ENCODE measurements at regions not wholly inside any gene's neighbourhood (a gene's known extent, or its start where the extent isn't known, plus 50 kb on each side); places are given as distances from the start of the nearest gene placed in this dataset.

- TF ChIP-seq CTCF (conservative IDR thresholded peaks at IDR 0.05) = no peak
- TF ChIP-seq ZFX (IDR thresholded peaks at IDR 0.05) = no peak
These were observed 390.8 kb downstream of the FOXO1 start for GRCh38 chr13:40275636-40276035.

Data from C4-2B (cell line).